ENCODE measurements at regions not wholly inside any gene's neighbourhood (a gene's known extent, or its start where the extent isn't known, plus 50 kb on each side); places are given as distances from the start of the nearest gene placed in this dataset.

GRCh38 chr10:78979938-78980337 is 88.8 kb upstream of the ZMIZ1 start:
- no peak for DNase-seq
- Mint-ChIP-seq H3K4me3 (no peak overlapping the region), H3K27ac (no peak overlapping the region), H3K36me3 (peaks cover 0 to 5% (median 0%) of the 10 kb centered on the region in 3 donors), H3K9me3 (no peaks in the 10 kb centered on the region), H3K27me3 (ENCODE audit: low read depth in 3 of 3) (peaks cover 8 to 9% (median 8%) of the 10 kb centered on the region in 3 donors), H3K4me1 (peaks cover 0 to 2% of the 10 kb centered on the region in 2 donors)

DNA sequence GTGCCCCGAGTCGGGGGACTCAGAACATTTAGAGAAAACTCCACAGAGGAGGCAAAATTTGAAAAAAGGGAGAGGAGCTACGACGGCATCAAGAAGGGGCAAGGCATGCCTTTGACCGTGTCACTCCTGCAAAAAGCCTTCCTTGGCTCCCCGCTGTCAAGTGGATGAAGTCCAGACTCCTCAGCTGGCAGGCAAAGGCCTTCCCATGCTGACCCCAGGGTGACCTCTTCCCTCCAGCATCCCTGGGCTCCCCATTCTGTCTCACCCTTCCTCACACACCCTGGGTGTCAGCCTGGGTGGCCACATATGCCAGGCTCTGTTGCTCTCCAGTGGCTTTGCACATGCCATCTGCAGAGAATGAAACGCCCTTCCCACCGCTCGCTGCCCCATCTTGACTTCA is 88.4 kb upstream of the ZMIZ1 start:
- DNase-seq = no peak
- Mint-ChIP-seq H3K36me3 (peaks cover 0 to 5% (median 0%) of the 10 kb centered on the region in 3 donors), H3K4me1 (no peaks in the 10 kb centered on the region), H3K9me3 (no peaks in the 10 kb centered on the region), H3K27me3 (ENCODE audit: low read depth in 3 of 3) (peaks cover 6 to 10% (median 8%) of the 10 kb centered on the region in 3 donors), H3K4me3 (no peak overlapping the region), H3K27ac (peak overlapping the region in 1 of 6 donors; percentile 66)

DNA sequence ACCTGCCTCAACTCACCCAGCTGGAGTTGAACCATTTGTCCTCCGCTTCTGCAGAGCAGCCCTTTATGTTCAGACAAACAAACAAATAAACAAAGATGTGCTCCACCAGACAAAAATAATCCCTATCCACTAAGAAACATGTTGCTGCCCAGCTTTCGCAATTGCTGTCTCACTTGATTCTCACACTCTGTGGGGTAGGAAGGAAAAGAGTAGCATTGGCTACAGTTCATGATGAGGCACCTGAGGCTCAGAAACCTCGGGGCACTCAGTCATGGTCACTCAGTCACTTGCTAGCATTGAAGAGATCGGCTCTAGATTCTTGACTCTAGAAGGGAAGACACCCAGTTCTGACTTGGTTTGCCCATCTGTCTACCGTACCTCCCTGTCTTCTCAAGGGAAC is 88.0 kb upstream of the ZMIZ1 start:
- Mint-ChIP-seq H3K27me3 (ENCODE audit: low read depth in 3 of 3) (peaks cover 3 to 11% (median 7%) of the 10 kb centered on the region in 3 donors), H3K36me3 (peaks cover 0 to 5% (median 0%) of the 10 kb centered on the region in 3 donors), H3K4me1 (no peaks in the 10 kb centered on the region), H3K4me3 (no peak overlapping the region), H3K27ac (peak overlapping the region in 2 of 6 donors; percentile 26 to 66), H3K9me3 (no peaks in the 10 kb centered on the region)
- DNase-seq = no peak

DNA sequence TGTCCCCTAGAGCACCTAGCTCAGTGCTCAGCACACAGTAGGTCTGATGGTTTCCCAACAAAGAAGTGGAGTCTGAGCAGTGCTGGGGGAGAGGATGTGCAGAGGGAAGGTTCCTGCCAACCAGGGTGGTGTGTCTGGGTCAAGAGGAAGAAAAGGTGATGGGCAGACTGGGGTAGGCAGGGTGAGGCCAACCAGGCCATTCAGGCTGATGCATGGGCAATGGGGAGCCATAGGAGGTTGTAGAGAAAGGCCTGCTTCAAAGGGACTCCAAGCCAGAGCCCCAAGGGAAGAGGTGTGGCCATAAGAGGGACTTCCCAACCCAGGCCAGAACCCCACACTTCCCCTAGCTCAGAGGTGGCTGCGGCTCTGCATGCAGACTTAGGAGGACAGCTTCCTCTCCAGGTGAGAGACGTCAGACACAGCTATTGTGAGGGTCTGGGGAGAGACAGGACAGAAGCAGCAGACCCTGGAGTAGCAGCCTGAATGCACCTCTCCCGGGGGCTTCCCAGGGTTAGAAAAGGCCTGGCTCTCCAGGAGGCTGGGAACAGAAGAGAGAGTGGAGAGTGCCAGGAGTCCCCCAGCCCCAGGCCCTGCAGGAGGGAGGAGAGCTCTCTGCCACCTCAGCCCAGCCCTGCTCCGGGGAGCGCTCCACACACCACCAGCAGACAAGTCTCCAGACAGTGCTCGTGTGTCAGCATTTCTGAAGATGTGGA is 87.4 kb upstream of the ZMIZ1 start:
- no peak overlapping the region for H3K4me3 Mint-ChIP-seq
- DNase-seq = peak in 1 of 3 donors; percentile 15
- no peaks in the 10 kb centered on the region for H3K9me3 Mint-ChIP-seq
- peaks cover 3 to 10% (median 6%) of the 10 kb centered on the region in 3 donors for H3K27me3 Mint-ChIP-seq (ENCODE audit: low read depth in 3 of 3)
- no peak overlapping the region for H3K27ac Mint-ChIP-seq
- no peaks in the 10 kb centered on the region for H3K4me1 Mint-ChIP-seq
- peaks cover 0 to 5% (median 0%) of the 10 kb centered on the region in 3 donors for H3K36me3 Mint-ChIP-seq

GRCh38 chr10:78981970-78982281 is 86.8 kb upstream of the ZMIZ1 start:
- Mint-ChIP-seq H3K27ac (no peak overlapping the region), H3K36me3 (peaks cover 0 to 5% (median 0%) of the 10 kb centered on the region in 3 donors)
- DNase-seq = no peak

DNA sequence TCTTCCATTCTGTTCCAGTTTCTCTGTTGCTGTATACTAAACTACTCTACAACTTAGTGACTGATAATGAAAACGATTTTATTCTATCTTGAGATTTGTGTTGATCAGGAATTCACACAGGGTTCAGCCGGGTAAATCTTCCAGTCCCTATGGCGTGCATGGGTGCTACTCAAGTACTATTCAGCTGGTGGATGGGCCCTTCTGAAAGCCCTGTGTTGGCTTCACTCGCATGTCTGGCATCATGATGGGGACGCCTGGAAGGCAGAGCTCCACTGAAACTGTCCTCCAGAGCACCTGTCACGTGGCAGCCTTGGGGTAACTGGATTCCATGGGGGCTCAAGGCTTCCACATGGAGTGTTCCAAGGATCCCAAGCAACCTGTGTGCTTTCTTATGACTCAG is 86.0 kb upstream of the ZMIZ1 start:
- Mint-ChIP-seq H3K4me1 (no peaks in the 10 kb centered on the region), H3K27me3 (ENCODE audit: low read depth in 3 of 3) (peaks cover 3 to 7% (median 4%) of the 10 kb centered on the region in 3 donors)

More at GRCh38 chr10:78981970-78982281, 86.8 kb upstream of the ZMIZ1 start:
- Mint-ChIP-seq H3K27me3 (ENCODE audit: low read depth in 3 of 3) (peaks cover 3 to 9% (median 4%) of the 10 kb centered on the region in 3 donors), H3K4me3 (no peak overlapping the region), H3K9me3 (no peaks in the 10 kb centered on the region), H3K4me1 (no peaks in the 10 kb centered on the region)

GRCh38 chr10:78983608-78984007 is 85.2 kb upstream of the ZMIZ1 start:
- Mint-ChIP-seq H3K9me3 (no peaks in the 10 kb centered on the region), H3K27ac (no peak overlapping the region), H3K4me1 (no peaks in the 10 kb centered on the region), H3K4me3 (no peak overlapping the region), H3K27me3 (ENCODE audit: low read depth in 3 of 3) (peaks cover 3 to 7% (median 4%) of the 10 kb centered on the region in 3 donors), H3K36me3 (no peaks in the 10 kb centered on the region)
- DNase-seq = no peak

More for the DNA sequence above, 86.0 kb upstream of the ZMIZ1 start:
- peaks cover 0 to 5% (median 0%) of the 10 kb centered on the region in 3 donors for H3K36me3 Mint-ChIP-seq
- H3K4me3 Mint-ChIP-seq = no peak overlapping the region
- H3K9me3 Mint-ChIP-seq = no peaks in the 10 kb centered on the region
- H3K27ac Mint-ChIP-seq = no peak overlapping the region
- DNase-seq = no peak

DNA sequence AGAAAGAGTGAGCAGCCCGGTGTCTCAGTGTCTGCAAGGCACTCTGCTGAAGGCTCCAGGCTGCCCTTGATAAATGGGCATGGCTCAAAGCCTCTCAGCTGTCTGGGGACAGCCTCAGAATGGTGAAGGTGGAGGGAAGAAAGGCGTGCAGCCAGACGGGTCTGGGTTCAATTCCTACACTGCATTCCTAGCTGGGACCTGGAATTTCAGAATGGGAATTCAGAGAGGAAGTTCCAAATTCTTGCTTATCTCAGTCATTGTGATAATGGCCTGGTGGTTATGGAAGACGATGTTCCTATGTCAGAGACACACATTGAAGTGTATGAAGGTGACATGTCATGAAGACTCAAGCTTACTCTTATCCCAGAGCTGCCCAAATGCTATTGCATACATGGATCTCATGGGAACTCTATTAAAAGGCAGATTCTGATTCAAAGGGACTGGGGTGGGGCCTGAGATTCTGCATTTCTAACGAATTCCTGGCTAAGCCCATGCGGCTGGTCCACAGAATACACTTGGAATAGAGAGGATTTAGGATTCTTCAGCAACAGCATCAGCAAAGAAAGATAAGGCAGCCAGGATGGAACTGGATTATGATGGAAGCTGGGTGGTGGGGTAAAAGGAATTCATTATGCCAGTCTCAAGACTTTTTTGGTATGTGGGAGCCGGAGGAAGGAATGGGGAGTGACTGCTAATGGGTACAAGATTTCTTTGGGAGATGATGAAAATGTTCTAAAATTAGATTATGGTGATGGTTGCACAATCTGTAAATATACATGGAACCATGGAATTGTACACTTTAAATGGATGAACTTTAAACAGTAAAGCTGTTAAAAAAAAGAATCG is 82.6 kb upstream of the ZMIZ1 start:
- Mint-ChIP-seq H3K4me3 (no peak overlapping the region), H3K4me1 (no peaks in the 10 kb centered on the region), H3K36me3 (no peaks in the 10 kb centered on the region), H3K9me3 (no peaks in the 10 kb centered on the region), H3K27ac (no peak overlapping the region), H3K27me3 (ENCODE audit: low read depth in 3 of 3) (peaks cover 2 to 6% (median 3%) of the 10 kb centered on the region in 3 donors)
- DNase-seq = no peak

DNA sequence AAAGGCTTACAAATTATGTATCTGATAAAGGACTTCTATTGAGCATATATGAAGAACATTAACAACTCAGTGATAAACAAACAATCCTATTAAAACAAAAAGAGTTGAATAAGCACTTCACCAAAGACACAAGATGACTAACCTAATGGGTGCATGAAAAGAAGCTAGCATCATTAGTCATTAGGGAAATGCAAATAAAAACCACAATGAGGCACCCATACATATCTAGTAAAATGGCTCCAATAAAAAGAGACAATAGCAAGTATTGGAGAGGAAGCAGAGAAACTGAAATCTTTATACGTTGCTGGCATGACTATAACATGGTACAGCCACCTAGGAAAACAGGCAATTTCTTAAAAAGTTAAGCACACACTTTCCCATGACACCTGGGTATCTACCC is 77.6 kb upstream of the ZMIZ1 start:
- DNase-seq = no peak
- Mint-ChIP-seq H3K4me1 (no peaks in the 10 kb centered on the region), H3K9me3 (no peaks in the 10 kb centered on the region), H3K4me3 (no peak overlapping the region), H3K27ac (no peak overlapping the region), H3K27me3 (ENCODE audit: low read depth in 3 of 3) (peaks cover 0 to 7% (median 4%) of the 10 kb centered on the region in 3 donors), H3K36me3 (no peaks in the 10 kb centered on the region)

DNA sequence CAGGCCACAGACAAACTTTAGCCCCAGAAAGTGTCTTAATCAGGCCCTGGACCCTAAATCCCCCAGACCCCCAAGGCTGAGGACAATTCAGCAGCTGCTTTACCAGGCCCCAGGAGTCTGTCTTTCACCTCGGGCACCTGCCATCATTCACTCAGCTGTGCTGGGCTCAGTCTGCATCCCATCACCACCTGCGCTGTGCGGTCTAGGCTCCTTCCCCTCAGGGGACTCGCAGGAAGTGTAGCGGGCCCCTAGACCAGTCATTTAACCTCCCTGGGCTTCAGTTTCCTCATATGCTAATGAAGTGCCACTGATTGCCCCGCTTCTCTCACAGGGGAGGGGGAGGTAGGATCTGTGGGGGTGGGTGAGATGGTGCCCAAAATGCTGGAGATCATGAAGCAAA is 76.4 kb upstream of the ZMIZ1 start:
- Mint-ChIP-seq H3K27ac (no peak overlapping the region), H3K36me3 (no peaks in the 10 kb centered on the region), H3K27me3 (ENCODE audit: low read depth in 3 of 3) (peaks cover 0 to 7% (median 0%) of the 10 kb centered on the region in 3 donors), H3K4me3 (no peak overlapping the region), H3K4me1 (no peaks in the 10 kb centered on the region), H3K9me3 (no peaks in the 10 kb centered on the region)
- no peak for DNase-seq

DNA sequence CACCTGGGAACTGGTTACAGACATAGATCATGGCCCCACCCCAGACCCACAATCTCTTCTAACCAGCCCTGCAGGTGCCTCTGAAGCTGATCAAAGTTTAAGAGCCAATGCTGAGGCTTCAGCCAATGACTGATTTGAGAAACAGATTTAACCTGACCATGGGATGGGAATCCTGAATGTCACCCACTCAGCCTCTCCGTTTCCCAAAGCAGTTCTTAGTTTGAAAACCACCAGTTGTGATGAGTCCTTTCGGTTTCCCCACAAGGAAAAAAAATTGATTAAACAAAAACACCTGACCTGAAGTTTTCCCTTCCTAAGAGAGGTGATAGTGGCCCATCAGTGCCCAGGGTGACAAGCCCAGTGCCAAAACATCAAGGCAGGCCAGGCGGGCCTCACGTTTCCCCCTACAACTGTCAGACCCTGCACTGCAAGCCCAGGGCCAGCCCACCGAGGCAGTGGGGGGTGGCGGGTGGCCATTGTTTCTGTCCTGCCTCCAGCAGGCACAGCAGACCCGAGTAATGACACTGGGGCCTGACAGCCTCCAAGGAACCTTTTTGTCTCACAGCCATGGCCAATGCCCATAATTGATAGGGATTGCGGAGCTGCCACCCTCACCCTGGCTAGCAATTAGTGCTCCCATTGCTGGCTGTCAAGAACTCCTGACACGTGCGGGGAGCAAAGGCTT is 75.4 kb upstream of the ZMIZ1 start:
- H3K27ac Mint-ChIP-seq = no peak overlapping the region

DNA sequence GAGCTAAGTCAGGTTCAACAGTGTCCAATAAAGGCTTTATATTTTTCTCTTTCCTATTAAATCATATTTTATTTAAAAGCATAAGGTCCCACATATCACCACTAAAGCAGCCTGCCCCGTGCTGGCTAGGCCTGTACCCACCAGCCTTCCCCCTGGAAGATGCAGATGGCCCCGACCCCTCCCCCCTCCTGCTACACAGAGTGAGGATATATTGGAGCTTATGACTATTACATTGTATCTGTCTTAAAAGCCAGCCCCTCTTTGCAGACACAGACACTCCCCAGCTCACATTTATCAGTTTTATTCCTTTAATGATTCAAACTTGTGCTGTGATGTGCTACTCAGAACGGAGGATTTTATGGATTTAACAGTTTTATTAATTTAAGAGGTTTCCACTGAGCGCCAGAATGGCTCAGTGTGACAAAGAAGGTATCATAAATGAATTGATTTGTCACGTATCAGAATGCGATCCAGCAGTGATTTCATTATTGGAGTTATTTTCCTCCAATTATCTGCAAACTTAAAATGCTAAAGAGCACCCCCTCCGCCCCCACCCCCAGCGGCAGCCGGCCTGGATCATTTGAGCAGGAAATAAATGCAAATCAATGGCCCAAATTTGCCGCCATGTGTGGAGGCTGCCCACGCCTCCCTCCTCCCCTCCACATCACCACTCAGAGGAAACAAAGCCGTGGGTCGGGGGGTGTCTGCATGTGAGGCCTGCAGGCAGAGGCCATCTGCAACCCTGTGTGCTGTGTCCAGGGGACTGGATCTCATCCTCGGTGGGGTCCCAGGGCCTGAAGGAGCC is 72.6 kb upstream of the ZMIZ1 start:
- no peaks in the 10 kb centered on the region for H3K9me3 Mint-ChIP-seq
- peaks cover under 1 to 2% of the 10 kb centered on the region in 2 donors for H3K4me1 Mint-ChIP-seq
- no peak overlapping the region for H3K4me3 Mint-ChIP-seq
- H3K27me3 Mint-ChIP-seq (ENCODE audit: low read depth in 3 of 3) = peaks cover 3 to 10% (median 6%) of the 10 kb centered on the region in 3 donors
- no peak for DNase-seq
- no peaks in the 10 kb centered on the region for H3K36me3 Mint-ChIP-seq
- no peak overlapping the region for H3K27ac Mint-ChIP-seq

More for the DNA sequence above, 75.4 kb upstream of the ZMIZ1 start:
- H3K4me1 Mint-ChIP-seq = no peaks in the 10 kb centered on the region
- H3K9me3 Mint-ChIP-seq = no peaks in the 10 kb centered on the region
- H3K4me3 Mint-ChIP-seq = no peak overlapping the region
- H3K36me3 Mint-ChIP-seq = no peaks in the 10 kb centered on the region
- H3K27me3 Mint-ChIP-seq (ENCODE audit: low read depth in 3 of 3) = peaks cover 0 to 7% (median 0%) of the 10 kb centered on the region in 3 donors
- no peak for DNase-seq

- DNase-seq = no peak
- peaks cover 3 to 10% (median 6%) of the 10 kb centered on the region in 3 donors for H3K27me3 Mint-ChIP-seq (ENCODE audit: low read depth in 3 of 3)
- H3K4me3 Mint-ChIP-seq = no peak overlapping the region
- H3K9me3 Mint-ChIP-seq = no peaks in the 10 kb centered on the region
- H3K27ac Mint-ChIP-seq = no peak overlapping the region
- H3K4me1 Mint-ChIP-seq = peaks cover 4 to 7% of the 10 kb centered on the region in 2 donors
- H3K36me3 Mint-ChIP-seq = no peaks in the 10 kb centered on the region
Measured at GRCh38 chr10:78996792-78997129, 72.0 kb upstream of the ZMIZ1 start.
